Endothelial cell of umbilical vein (primary cell): ENCODE measurements at regions not wholly inside any gene's neighbourhood (a gene's known extent, or its start where the extent isn't known, plus 50 kb on each side); places are given as distances from the start of the nearest gene placed in this dataset.

Experiments used
- BruUV-seq: library from RNA; stranded (reverse); fragments of 400-500 nt; replicated peaks from 2 replicates; lab custom pipeline; 2021; lab: Mats Ljungman, UMichigan
- CTCF ChIA-PET: fragments of 300-600, 350-600 bp; sonication (Branson Sonifier 250); formaldehyde crosslinking; loops from one replicate; lab custom pipeline; 2021; ENCODE audit warnings: antibody characterized with exemption, inconsistent platforms; lab: Charles Lee
- POLR2A ChIA-PET: fragments of 300-600, 350-600 bp; sonication (Branson Sonifier 250); formaldehyde crosslinking; loops from one replicate; lab custom pipeline; 2021; ENCODE audit warnings: antibody characterized with exemption, inconsistent platforms; lab: Charles Lee
- DNase-seq: peaks from one replicate; pipeline ENCODE4 v3.0.0-alpha.2; 2011; ENCODE audit warnings: low read depth, low spot score
- FAIRE-seq: peaks from 2 replicates; lab custom pipeline; 2011; peaks lifted over from hg19 to GRCh38; lab: Jason Lieb, UNC
- H2AFZ ChIP-seq: 2 replicates; pipeline ENCODE4 v1.6.0; 2012; ENCODE audit warnings: low read depth, low read length, control low read depth, inconsistent platforms
- H3K27ac ChIP-seq: 2 replicates; pipeline ENCODE4 v1.5.1; 2011; ENCODE audit warnings: low read depth, mild to moderate bottlenecking, control low read depth, low read length, moderate library complexity; ENCODE audit not compliant: insufficient read depth
- H3K27me3 ChIP-seq, 2 experiments: 2 replicates each; pipeline versions ENCODE4 v1.6.0 to v1.6.1; 2011; ENCODE audit warnings: low read length in 2 of 2, mixed read lengths in 1 of 2; ENCODE audit not compliant: control insufficient read depth in 2 of 2, insufficient read depth in 2 of 2
- H3K36me3 ChIP-seq, 2 experiments: 2 replicates in 1 of 2; 3 replicates in 1 of 2; pipeline ENCODE4 v1.5.1; 2011; ENCODE audit warnings: low read length in 2 of 2, mild to moderate bottlenecking in 1 of 2, moderate library complexity in 1 of 2; ENCODE audit not compliant: control insufficient read depth in 2 of 2, insufficient read depth in 2 of 2; ENCODE audit errors: extremely low read depth in 1 of 2
- H3K4me1 ChIP-seq: 3 replicates; pipeline ENCODE4 v1.5.1; 2011; ENCODE audit warnings: mild to moderate bottlenecking, low read length; ENCODE audit not compliant: control insufficient read depth, insufficient read depth; ENCODE audit errors: extremely low read depth
- H3K4me2 ChIP-seq: 2 replicates; pipeline ENCODE4 v1.6.1; 2011; ENCODE audit warnings: low read length, control low read depth, mixed read lengths; ENCODE audit not compliant: insufficient read depth
- H3K4me3 ChIP-seq, 3 experiments: fragments of 200-600 bp in 1 of 3; sonication (generic), shearing (Covaris generic) in 1 of 3; replicated peaks in 1 of 3; 2 replicates each; pipeline ENCODE4 v1.5.1; 2011 to 2016; ENCODE audit warnings: control low read depth in 3 of 3, low read length in 3 of 3, mild to moderate bottlenecking in 2 of 3, inconsistent platforms in 1 of 3, low read depth in 1 of 3, moderate library complexity in 1 of 3; ENCODE audit not compliant: insufficient read depth in 1 of 3
- H3K79me2 ChIP-seq: 2 replicates; pipeline ENCODE4 v1.6.0; 2012; ENCODE audit warnings: low read length, inconsistent platforms; ENCODE audit not compliant: control insufficient read depth, insufficient read depth
- H3K9ac ChIP-seq: replicated peaks from 2 replicates; pipeline ENCODE3; 2011; ENCODE audit warnings: low read length, control low read depth; ENCODE audit not compliant: insufficient read depth; ENCODE audit errors: extremely low read depth
- H3K9me1 ChIP-seq: replicated peaks from 3 replicates; pipeline ENCODE4 v1.6.0; 2011; ENCODE audit warnings: mild to moderate bottlenecking, low read length; ENCODE audit not compliant: control insufficient read depth, insufficient read depth; ENCODE audit errors: extremely low read depth
- H3K9me3 ChIP-seq: replicated peaks from 2 replicates; pipeline ENCODE4 v1.5.1; 2012; ENCODE audit warnings: low read length, inconsistent platforms; ENCODE audit not compliant: control insufficient read depth, insufficient read depth
- H4K20me1 ChIP-seq: replicated peaks from 2 replicates; pipeline ENCODE3; 2011; ENCODE audit warnings: mild to moderate bottlenecking, low read length; ENCODE audit not compliant: control insufficient read depth, insufficient read depth; ENCODE audit errors: extremely low read depth
- EZH2 ChIP-seq: IDR thresholded peaks from 2 replicates; pipeline ENCODE4 v1.6.1; 2012; ENCODE audit warnings: borderline replicate concordance, low read depth, mild to moderate bottlenecking, moderate library complexity, low read length, inconsistent platforms; ENCODE audit not compliant: severe bottlenecking
- FOS ChIP-seq: IDR thresholded peaks from 2 replicates; pipeline ENCODE4 v1.6.1; 2011; ENCODE audit warnings: mild to moderate bottlenecking, low read length, moderate library complexity, borderline replicate concordance; ENCODE audit not compliant: insufficient read depth
- GATA2 ChIP-seq: IDR thresholded peaks from 2 replicates; pipeline ENCODE4 v1.7.0; 2011; ENCODE audit warnings: low read depth, mild to moderate bottlenecking, moderate library complexity, mixed read lengths, low read length; ENCODE audit not compliant: insufficient read length, insufficient read depth
- JUN ChIP-seq: IDR thresholded peaks from 2 replicates; pipeline ENCODE4 v1.6.1; 2011; ENCODE audit warnings: borderline replicate concordance, low read depth; ENCODE audit not compliant: insufficient read length, insufficient read depth
- MAX ChIP-seq: IDR thresholded peaks from 2 replicates; pipeline ENCODE4 v1.6.1; 2011; ENCODE audit not compliant: insufficient read depth, insufficient read length
- MYC ChIP-seq: IDR thresholded peaks from one replicate; pipeline ENCODE4 v1.6.1; 2011; ENCODE audit warnings: mild to moderate bottlenecking, low read depth, low read length
- POLR2A ChIP-seq: IDR thresholded peaks from 2 replicates; pipeline ENCODE4 v1.6.1; 2012; ENCODE audit warnings: low read depth, mild to moderate bottlenecking, control low read depth, low read length
- POLR2AphosphoS5 ChIP-seq: IDR thresholded peaks from 2 replicates; pipeline ENCODE4 v1.6.1; 2012; ENCODE audit warnings: low read depth, mild to moderate bottlenecking, control low read depth, low read length, moderate library complexity; ENCODE audit not compliant: insufficient read depth
- dilution Hi-C: fragments of 300-500 bp; cut with MboI; formaldehyde crosslinking; loops from one replicate; pipeline ENCODE4 v1.15.0; 2019; ENCODE audit warnings: low sequenced_read_pairs; ENCODE audit not compliant: extremely low pct_ligation_motif_present
- intact Hi-C: fragments of 100-400 bp; cut with micrococcal nuclease; formaldehyde crosslinking; loops from one replicate; pipeline ENCODE4 v1.10.0; 2022
- TF ChIP-seq, protein P1 (sequence below), 2 donors: IDR thresholded peaks; 1 replicate in 1 of 2; 2 replicates in 1 of 2; pipeline ENCODE4 v1.5.1; 2011; ENCODE audit warnings: low read length in 2 of 2, mild to moderate bottlenecking in 2 of 2, moderate library complexity in 2 of 2, control low read depth in 1 of 2, inconsistent platforms in 1 of 2, low read depth in 1 of 2; ENCODE audit not compliant: insufficient read depth in 1 of 2; ENCODE audit errors: extremely low read depth in 1 of 2

GRCh38 chr20:6241591-6241990 is 118.8 kb upstream of the FERMT1 start:
- H3K27ac ChIP-seq: no peak overlapping the region
- intact Hi-C loops (no loop called here), dilution Hi-C loops (no loop called here)
- H3K36me3 ChIP-seq: no peaks in the 10 kb centered on the region
- H3K9me3 ChIP-seq: no peaks in the 10 kb centered on the region
- H3K27me3 ChIP-seq: no peaks in the 10 kb centered on the region
- no peaks in the 10 kb centered on the region for H3K9me1 ChIP-seq
- H3K4me3 ChIP-seq: no peak overlapping the region
- ChIA-PET POLR2A (no interaction called here), CTCF (no interaction called here)
- no peaks in the 10 kb centered on the region for H4K20me1 ChIP-seq
- no peak overlapping the region for H2AFZ ChIP-seq
- H3K4me2 ChIP-seq: no peak overlapping the region
- no peaks in the 10 kb centered on the region for H3K79me2 ChIP-seq
- TF ChIP-seq POLR2AphosphoS5 (no peak), JUN (no peak), MYC (no peak), EZH2 (no peak), FOS (no peak), POLR2A (no peak), MAX (no peak), GATA2 (no peak)
- TF ChIP-seq, protein P1, sequence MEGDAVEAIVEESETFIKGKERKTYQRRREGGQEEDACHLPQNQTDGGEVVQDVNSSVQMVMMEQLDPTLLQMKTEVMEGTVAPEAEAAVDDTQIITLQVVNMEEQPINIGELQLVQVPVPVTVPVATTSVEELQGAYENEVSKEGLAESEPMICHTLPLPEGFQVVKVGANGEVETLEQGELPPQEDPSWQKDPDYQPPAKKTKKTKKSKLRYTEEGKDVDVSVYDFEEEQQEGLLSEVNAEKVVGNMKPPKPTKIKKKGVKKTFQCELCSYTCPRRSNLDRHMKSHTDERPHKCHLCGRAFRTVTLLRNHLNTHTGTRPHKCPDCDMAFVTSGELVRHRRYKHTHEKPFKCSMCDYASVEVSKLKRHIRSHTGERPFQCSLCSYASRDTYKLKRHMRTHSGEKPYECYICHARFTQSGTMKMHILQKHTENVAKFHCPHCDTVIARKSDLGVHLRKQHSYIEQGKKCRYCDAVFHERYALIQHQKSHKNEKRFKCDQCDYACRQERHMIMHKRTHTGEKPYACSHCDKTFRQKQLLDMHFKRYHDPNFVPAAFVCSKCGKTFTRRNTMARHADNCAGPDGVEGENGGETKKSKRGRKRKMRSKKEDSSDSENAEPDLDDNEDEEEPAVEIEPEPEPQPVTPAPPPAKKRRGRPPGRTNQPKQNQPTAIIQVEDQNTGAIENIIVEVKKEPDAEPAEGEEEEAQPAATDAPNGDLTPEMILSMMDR (IDR thresholded peaks at IDR 0.05; ENCODE audit: extremely low read depth in 1 of 2, insufficient read depth in 1 of 2, low read depth in 1 of 2, low read length in 2 of 2): no peak
- no TSS peak for BruUV-seq
- H3K9ac ChIP-seq: no peak overlapping the region
- DNase-seq (no peak), FAIRE-seq (no peak)
- H3K4me1 ChIP-seq: no peaks in the 10 kb centered on the region
